GM23248 (cell line): ENCODE measurements at regions not wholly inside any gene's neighbourhood (a gene's known extent, or its start where the extent isn't known, plus 50 kb on each side); places are given as distances from the start of the nearest gene placed in this dataset.

Experiments
- EZH2 ChIP-seq: fragments of 200-600 bp; sonication (generic); IDR thresholded peaks from 2 replicates; pipeline ENCODE4 v1.6.1; 2018; ENCODE audit warnings: antibody characterized with exemption, mild to moderate bottlenecking; ENCODE audit not compliant: insufficient read depth, poor library complexity, severe bottlenecking
- EZH2phosphoT487 ChIP-seq: fragments of 200-600 bp; sonication (generic); IDR thresholded peaks from 2 replicates; pipeline ENCODE4 v1.6.1; 2018; ENCODE audit warnings: antibody characterized with exemption, moderate library complexity, mild to moderate bottlenecking, low read depth; ENCODE audit not compliant: insufficient read depth

- TF ChIP-seq EZH2 (no peak), EZH2phosphoT487 (no peak)
These were observed 169.9 kb upstream of the AGA start for GRCh38 chr4:177611974-177612664.
